K562 (cell line): ENCODE measurements at regions not wholly inside any gene's neighbourhood (a gene's known extent, or its start where the extent isn't known, plus 50 kb on each side); places are given as distances from the start of the nearest gene placed in this dataset.

ENCODE experiments used
- ATAC-seq: fragments of 200-7000 bp; cut with Tn5 transposase; 3 replicates; pipeline ENCODE4 v1.9.1; 2020; ENCODE audit warnings: moderate library complexity
- BruUV-seq: library from RNA; stranded (reverse); fragments of 400-500 nt; replicated peaks from 2 replicates; lab custom pipeline; 2021; lab: Mats Ljungman, UMichigan
- CTCF ChIA-PET: fragments of 300-600 bp; formaldehyde crosslinking; extraction: SDS; loops from one replicate; lab custom pipeline; 2021; ENCODE audit warnings: low intra/inter-chr PET ratio; lab: Yijun Ruan, JAX
- POLR2A ChIA-PET: fragments of 300-600, 350-650 bp; sonication (Branson Sonifier 250); formaldehyde crosslinking; extraction: SDS; loops from one replicate; lab custom pipeline; 2021; ENCODE audit warnings: antibody characterized with exemption, inconsistent platforms; lab: Yijun Ruan, JAX
- DNase-seq, 4 experiments: peaks; one replicate each; pipeline versions ENCODE4 v3.0.0 to v3.0.0-alpha.2; 2011 to 2018; ENCODE audit warnings: low spot score in 3 of 4, mixed read lengths in 3 of 4; ENCODE audit errors: extremely low read depth in 1 of 4
- FAIRE-seq: peaks from 2 replicates; lab custom pipeline; 2011; peaks lifted over from hg19 to GRCh38; lab: Jason Lieb, UNC
- H2AFZ ChIP-seq: 2 replicates; pipeline ENCODE4 v1.6.0; 2011; ENCODE audit warnings: low read depth, low read length, control low read depth, inconsistent platforms
- H3K27ac ChIP-seq: fragments of 200-600 bp; 3 replicates; pipeline ENCODE4 v1.8.0; 2011; ENCODE audit warnings: low read depth, mild to moderate bottlenecking, control low read depth, inconsistent platforms, low read length, moderate library complexity, mixed read lengths; ENCODE audit errors: extremely low read depth
- H3K27me3 ChIP-seq, 2 experiments: fragments of 300-600 bp in 1 of 2; 2 replicates in 1 of 2; 3 replicates in 1 of 2; pipeline versions ENCODE4 v1.6.0 to v1.8.0; 2011; ENCODE audit warnings: inconsistent platforms in 2 of 2, low read length in 2 of 2, mild to moderate bottlenecking in 1 of 2, mixed read lengths in 1 of 2, moderate library complexity in 1 of 2; ENCODE audit not compliant: control insufficient read depth in 2 of 2, insufficient read depth in 2 of 2
- H3K36me3 ChIP-seq: fragments of 300-600 bp; 3 replicates; pipeline ENCODE4 v1.8.0; 2011; ENCODE audit warnings: mild to moderate bottlenecking, low read length, inconsistent platforms; ENCODE audit not compliant: control insufficient read depth, insufficient read depth
- H3K4me1 ChIP-seq, 2 experiments: fragments of 200-600 bp in 1 of 2; replicated peaks in 1 of 2; 2 replicates in 1 of 2; 3 replicates in 1 of 2; pipeline versions ENCODE4 v1.5.1 to v1.8.0; 2011; ENCODE audit warnings: inconsistent platforms in 2 of 2, low read length in 2 of 2, mild to moderate bottlenecking in 1 of 2, mixed read lengths in 1 of 2, moderate library complexity in 1 of 2; ENCODE audit not compliant: control insufficient read depth in 2 of 2, insufficient read depth in 2 of 2
- H3K4me2 ChIP-seq: 2 replicates; pipeline ENCODE4 v1.6.1; 2011; ENCODE audit warnings: low read length, control low read depth, inconsistent platforms, mixed read lengths; ENCODE audit not compliant: insufficient read depth
- H3K4me3 ChIP-seq: fragments of 200-600 bp; sonication (generic), shearing (Covaris generic); 2 replicates; pipeline ENCODE4 v1.5.1; 2016; ENCODE audit warnings: control low read depth, inconsistent platforms
- H3K79me2 ChIP-seq: fragments of 200-600 bp; 3 replicates; pipeline ENCODE4 v1.8.0; 2011; ENCODE audit warnings: low read length, inconsistent platforms; ENCODE audit not compliant: control insufficient read depth, insufficient read depth
- H3K9ac ChIP-seq, 2 experiments: 2 replicates each; pipeline versions ENCODE4 v1.6.0 to v1.6.1; 2011; ENCODE audit warnings: low read depth in 2 of 2, low read length in 2 of 2, control low read depth in 1 of 2, inconsistent platforms in 1 of 2, mild to moderate bottlenecking in 1 of 2, mixed read lengths in 1 of 2; ENCODE audit not compliant: insufficient read depth in 1 of 2
- H3K9me1 ChIP-seq: one replicate; pipeline ENCODE4 v1.6.0; 2011; ENCODE audit warnings: inconsistent platforms, mild to moderate bottlenecking, low read length, moderate library complexity; ENCODE audit not compliant: control insufficient read depth, insufficient read depth
- H3K9me3 ChIP-seq: replicated peaks from 2 replicates; pipeline ENCODE4 v1.5.1; 2011; ENCODE audit warnings: low read depth, low read length, inconsistent platforms; ENCODE audit not compliant: control insufficient read depth, insufficient read depth
- H4K20me1 ChIP-seq: replicated peaks from 2 replicates; pipeline ENCODE4 v1.6.1; 2011; ENCODE audit warnings: low read length, inconsistent platforms, mixed read lengths; ENCODE audit not compliant: control insufficient read depth, insufficient read depth
- CAMTA2 ChIP-seq: fragments of 250-450 bp; sonication (Bioruptor Pico); conservative IDR thresholded peaks from 2 replicates; pipeline ENCODE4 v1.5.1; 2022
- CBX1 ChIP-seq: sonication (generic); IDR thresholded peaks from 2 replicates; pipeline ENCODE4 v1.6.1; 2016; ENCODE audit warnings: antibody characterized with exemption, low read depth, mild to moderate bottlenecking
- GABPB1 ChIP-seq: sonication (generic); formaldehyde crosslinking; IDR thresholded peaks from 2 replicates; pipeline ENCODE4 v1.8.0; 2022; ENCODE audit warnings: mild to moderate bottlenecking, missing genetic modification reagents
- GATAD2A ChIP-seq: fragments of 450-650 bp; IDR thresholded peaks from 2 replicates; pipeline ENCODE4 v1.6.1; 2017
- HMGN3 ChIP-seq: IDR thresholded peaks from 2 replicates; pipeline ENCODE4 v1.6.1; 2011; ENCODE audit warnings: borderline replicate concordance, low read depth, mild to moderate bottlenecking, mixed read lengths, low read length; ENCODE audit not compliant: insufficient read length; ENCODE audit errors: extremely low read depth
- KLF1 ChIP-seq: fragments of 450-650 bp; IDR thresholded peaks from 2 replicates; pipeline ENCODE4 v1.6.1; 2016; ENCODE audit warnings: missing genetic modification characterization, missing compliant biosample characterization
- NCOA2 ChIP-seq, 2 experiments: fragments of 450-650 bp; IDR thresholded peaks; 2 replicates each; pipeline ENCODE4 v1.6.1; 2018; ENCODE audit warnings: mild to moderate bottlenecking in 2 of 2, moderate library complexity in 1 of 2; ENCODE audit not compliant: partially characterized antibody in 2 of 2
- PHF21A ChIP-seq: fragments of 450-650 bp; IDR thresholded peaks from 2 replicates; pipeline ENCODE4 v1.6.1; 2017; ENCODE audit warnings: low read depth, borderline replicate concordance
- POLR2A ChIP-seq: fragments of 450-650 bp; conservative IDR thresholded peaks from 2 replicates; pipeline ENCODE4 v1.6.1; 2016
- RBM14 ChIP-seq: fragments of 200-400 bp; formaldehyde crosslinking; IDR thresholded peaks from 2 replicates; pipeline ENCODE4 v1.6.1; 2018; ENCODE audit warnings: low read depth, mild to moderate bottlenecking, low read length, moderate library complexity, borderline replicate concordance; ENCODE audit not compliant: insufficient read depth
- SRSF9 ChIP-seq: fragments of 200-400 bp; formaldehyde crosslinking; IDR thresholded peaks from 2 replicates; pipeline ENCODE4 v1.6.1; 2017; ENCODE audit warnings: low read depth, low read length, borderline replicate concordance
- TARDBP ChIP-seq: fragments of 450-650 bp; IDR thresholded peaks from 2 replicates; pipeline ENCODE4 v1.6.1; 2016
- ZNF3 ChIP-seq: fragments of 250-450 bp; sonication (Bioruptor Pico); IDR thresholded peaks from 2 replicates; pipeline ENCODE4 v1.5.0; 2021; ENCODE audit warnings: mild to moderate bottlenecking, moderate library complexity
- ZNF407 ChIP-seq: fragments of 450-650 bp; IDR thresholded peaks from 2 replicates; pipeline ENCODE4 v1.6.1; 2016; ENCODE audit warnings: low read depth
- ZNF584 ChIP-seq: fragments of 200-800 bp; sonication (Bioruptor generic); IDR thresholded peaks from 2 replicates; pipeline ENCODE4 v1.6.1; 2016; ENCODE audit warnings: low read depth, mild to moderate bottlenecking, missing genetic modification characterization, missing compliant biosample characterization
- WGBS: fragments of 100-300 bp; shearing (Covaris generic); methylation state at CpG from one replicate; pipeline ENCODE4 v1.1.6; 2016; ENCODE audit warnings: low coverage, mixed read lengths; ENCODE audit not compliant: insufficient coverage; ENCODE audit errors: missing lambda C conversion rate; 5-methylcytosine and 5-hydroxymethylcytosine counted together
- in situ Hi-C: fragments of 300-500 bp; cut with MboI; formaldehyde crosslinking; loops from 4 replicates; pipeline ENCODE4 v1.15.0; 2018; ENCODE audit warnings: inconsistent platforms, mixed read lengths
- intact Hi-C: fragments of 100-400 bp; cut with micrococcal nuclease; formaldehyde crosslinking; loops from 2 replicates; pipeline ENCODE4 v1.14.2; 2022
- TF ChIP-seq, protein P1 (sequence below): fragments of 250-450 bp; sonication (Bioruptor Pico); IDR thresholded peaks from 2 replicates; pipeline ENCODE4 v1.5.0; 2020; ENCODE audit warnings: mild to moderate bottlenecking

- intact Hi-C loops: no loop called here
- no peaks in the 10 kb centered on the region for H3K27me3 ChIP-seq
- no peak overlapping the region for H3K27ac ChIP-seq
- FAIRE-seq (no peak), DNase-seq (no peak), ATAC-seq (no peak)
- ChIA-PET CTCF (no interaction called here), POLR2A (no interaction called here)
- H2AFZ ChIP-seq: no peak overlapping the region
- 0% methylated on average over 2 of the region's 2 CpGs for WGBS
- H4K20me1 ChIP-seq: no peaks in the 10 kb centered on the region
- no TSS peak for BruUV-seq
- no peak overlapping the region for H3K4me2 ChIP-seq
- H3K4me3 ChIP-seq: no peak overlapping the region
- in situ Hi-C loops: no loop called here
- no peaks in the 10 kb centered on the region for H3K9me3 ChIP-seq
- no peaks in the 10 kb centered on the region for H3K79me2 ChIP-seq
- no peaks in the 10 kb centered on the region for H3K9me1 ChIP-seq
- no peaks in the 10 kb centered on the region for H3K4me1 ChIP-seq
- no peak overlapping the region for H3K9ac ChIP-seq
- H3K36me3 ChIP-seq: no peaks in the 10 kb centered on the region
- TF ChIP-seq HMGN3 (no peak), CAMTA2 (no peak), TARDBP (no peak), GATAD2A (no peak), CBX1 (no peak), PHF21A (no peak), GABPB1 (CRISPR knock-in tag) (no peak), RBM14 (no peak), ZNF584 (no peak), KLF1 (tag) (no peak), ZNF407 (no peak), POLR2A (no peak), ZNF3 (CRISPR knock-in tag) (no peak), SRSF9 (no peak), NCOA2 (IDR thresholded peaks at IDR 0.05; ENCODE audit: partially characterized antibody in 2 of 2) (no peak)
- TF ChIP-seq, protein P1, sequence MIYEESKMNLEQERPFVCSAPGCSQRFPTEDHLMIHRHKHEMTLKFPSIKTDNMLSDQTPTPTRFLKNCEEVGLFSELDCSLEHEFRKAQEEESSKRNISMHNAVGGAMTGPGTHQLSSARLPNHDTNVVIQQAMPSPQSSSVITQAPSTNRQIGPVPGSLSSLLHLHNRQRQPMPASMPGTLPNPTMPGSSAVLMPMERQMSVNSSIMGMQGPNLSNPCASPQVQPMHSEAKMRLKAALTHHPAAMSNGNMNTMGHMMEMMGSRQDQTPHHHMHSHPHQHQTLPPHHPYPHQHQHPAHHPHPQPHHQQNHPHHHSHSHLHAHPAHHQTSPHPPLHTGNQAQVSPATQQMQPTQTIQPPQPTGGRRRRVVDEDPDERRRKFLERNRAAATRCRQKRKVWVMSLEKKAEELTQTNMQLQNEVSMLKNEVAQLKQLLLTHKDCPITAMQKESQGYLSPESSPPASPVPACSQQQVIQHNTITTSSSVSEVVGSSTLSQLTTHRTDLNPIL (CRISPR knock-in tag): no peak
These were observed 1064.0 kb upstream of the SEMA6A start for GRCh38 chr5:117638581-117638980.
